Hypothalamus (tissue), 51 donors: ENCODE measurements at regions not wholly inside any gene's neighbourhood (a gene's known extent, or its start where the extent isn't known, plus 50 kb on each side); places are given as distances from the start of the nearest gene placed in this dataset.

ENCODE experiments used
- DNase-seq, 51 donors: peaks; one replicate each; lab custom pipeline; 2025; lab: John Stamatoyannopoulos, UW

DNA sequence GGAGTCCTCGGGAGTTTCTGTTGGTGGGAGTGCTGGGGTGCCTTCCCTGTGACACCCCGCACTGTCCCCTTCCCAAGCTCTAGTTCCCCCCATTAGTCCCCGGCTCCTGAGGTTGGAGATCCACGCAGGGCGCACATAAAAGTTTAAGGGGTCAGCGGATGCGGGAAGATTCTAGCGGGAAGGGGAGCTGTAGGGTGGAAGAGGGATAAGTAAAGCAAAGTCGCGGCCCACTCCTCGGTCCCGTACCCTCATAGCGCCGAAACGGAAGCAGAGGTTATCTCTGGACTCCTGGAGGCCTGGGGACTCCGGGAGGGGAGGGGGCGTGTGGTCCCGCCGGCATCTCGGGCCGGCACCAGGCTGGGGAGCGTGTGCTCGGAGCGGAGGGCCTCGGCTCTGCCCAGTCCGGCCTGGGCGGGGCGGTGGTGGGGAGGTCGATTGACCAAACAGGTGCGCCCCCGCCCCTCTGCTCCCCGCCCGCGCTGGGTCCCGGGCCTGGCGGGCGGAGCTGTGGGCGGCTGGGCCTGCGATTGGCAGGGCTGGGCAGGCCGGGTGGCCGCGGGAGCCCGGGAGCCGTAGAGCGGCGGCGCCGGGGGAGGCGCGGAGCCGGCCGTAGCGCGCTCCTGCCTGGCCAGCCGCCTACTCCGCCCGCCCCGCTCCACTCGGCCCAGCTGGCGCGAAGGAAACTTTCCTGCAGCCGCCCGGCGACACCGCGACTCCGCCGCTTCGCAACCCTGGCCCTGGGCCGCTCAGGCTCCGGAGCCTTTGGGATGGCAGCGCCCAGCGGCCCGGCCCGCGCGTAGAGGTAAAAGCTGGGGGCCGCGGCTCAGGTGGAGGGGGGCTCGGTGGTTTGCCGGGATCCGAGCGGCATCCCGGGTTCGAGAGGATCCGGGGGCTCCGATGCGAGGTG lies 52.2 kb upstream of the DAB2IP start:
- DNase-seq, result peak in 27 of 51 donors; percentile 5 to 67 (median 41)

- DNase-seq, result no peak
Observed at GRCh38 chr9:121599872-121600585, 51.4 kb upstream of the DAB2IP start.

DNA sequence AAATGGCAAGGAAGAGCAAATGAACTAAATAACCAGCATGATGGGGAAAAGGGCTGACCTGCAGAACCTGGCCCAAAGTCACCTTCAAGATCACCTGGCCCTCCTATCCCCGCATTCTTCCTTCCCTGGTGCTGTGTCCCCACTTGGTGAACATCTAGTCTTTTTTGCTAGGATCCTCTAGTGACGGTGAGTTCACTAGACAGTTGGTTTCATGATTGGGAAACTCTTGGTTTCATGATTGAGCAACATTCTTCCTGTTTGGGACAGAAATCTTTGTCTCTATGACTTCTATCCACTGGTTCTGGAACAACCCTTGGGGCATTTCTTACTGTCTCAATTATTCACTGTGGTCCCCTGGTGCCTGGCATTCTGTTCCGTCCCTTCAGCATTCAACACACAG lies 50.2 kb upstream of the DAB2IP start:
- peak in 1 of 51 donors; percentile 12 for DNase-seq
